ENCODE measurements at regions not wholly inside any gene's neighbourhood (a gene's known extent, or its start where the extent isn't known, plus 50 kb on each side); places are given as distances from the start of the nearest gene placed in this dataset.

DNA sequence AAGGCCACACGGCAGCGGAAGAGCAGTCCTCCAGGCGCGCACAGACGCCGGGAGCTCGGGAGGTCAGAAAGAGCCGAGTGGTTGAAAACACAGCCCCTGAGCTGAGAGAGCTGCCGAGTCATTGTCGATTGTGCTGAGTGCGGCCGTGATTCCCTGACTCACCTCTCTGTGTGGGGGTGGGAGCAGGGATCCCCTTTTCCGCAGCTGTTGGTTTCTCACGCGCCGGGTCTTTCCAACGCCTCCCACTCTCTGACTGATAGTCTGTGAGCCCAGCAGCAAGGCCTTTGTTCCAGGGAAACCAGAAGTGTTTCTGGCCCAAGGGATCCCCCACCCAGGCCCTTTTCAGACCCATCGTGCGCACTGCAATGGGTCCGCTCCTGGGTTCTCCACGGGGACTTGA is 97.3 kb downstream of the MRPL36 start:
- Mint-ChIP-seq H3K4me1 (ENCODE audit: insufficient read depth, unreplicated experiment) (no peaks in the 10 kb centered on the region), H3K27me3 (ENCODE audit: insufficient read depth, unreplicated experiment) (peaks cover 12% of the 10 kb centered on the region), H3K9me3 (ENCODE audit: unreplicated experiment) (peaks cover 8% of the 10 kb centered on the region), H3K36me3 (ENCODE audit: insufficient read depth, unreplicated experiment) (no peaks in the 10 kb centered on the region), H3K4me3 (ENCODE audit: unreplicated experiment) (no peak overlapping the region), H3K27ac (ENCODE audit: low read depth, unreplicated experiment) (no peak overlapping the region)
- CTCF ChIA-PET: no interaction called here
- POLR2A ChIA-PET: no interaction called here
- TF ChIP-seq, protein P1, sequence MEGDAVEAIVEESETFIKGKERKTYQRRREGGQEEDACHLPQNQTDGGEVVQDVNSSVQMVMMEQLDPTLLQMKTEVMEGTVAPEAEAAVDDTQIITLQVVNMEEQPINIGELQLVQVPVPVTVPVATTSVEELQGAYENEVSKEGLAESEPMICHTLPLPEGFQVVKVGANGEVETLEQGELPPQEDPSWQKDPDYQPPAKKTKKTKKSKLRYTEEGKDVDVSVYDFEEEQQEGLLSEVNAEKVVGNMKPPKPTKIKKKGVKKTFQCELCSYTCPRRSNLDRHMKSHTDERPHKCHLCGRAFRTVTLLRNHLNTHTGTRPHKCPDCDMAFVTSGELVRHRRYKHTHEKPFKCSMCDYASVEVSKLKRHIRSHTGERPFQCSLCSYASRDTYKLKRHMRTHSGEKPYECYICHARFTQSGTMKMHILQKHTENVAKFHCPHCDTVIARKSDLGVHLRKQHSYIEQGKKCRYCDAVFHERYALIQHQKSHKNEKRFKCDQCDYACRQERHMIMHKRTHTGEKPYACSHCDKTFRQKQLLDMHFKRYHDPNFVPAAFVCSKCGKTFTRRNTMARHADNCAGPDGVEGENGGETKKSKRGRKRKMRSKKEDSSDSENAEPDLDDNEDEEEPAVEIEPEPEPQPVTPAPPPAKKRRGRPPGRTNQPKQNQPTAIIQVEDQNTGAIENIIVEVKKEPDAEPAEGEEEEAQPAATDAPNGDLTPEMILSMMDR (IDR thresholded peaks at IDR 0.05; ENCODE audit: unreplicated experiment): no peak
- DNase-seq (ENCODE audit: unreplicated experiment): no peak
- intact Hi-C loops (cut with micrococcal nuclease): no loop called here
- no TSS peak for BruUV-seq (replicated peaks)

DNA sequence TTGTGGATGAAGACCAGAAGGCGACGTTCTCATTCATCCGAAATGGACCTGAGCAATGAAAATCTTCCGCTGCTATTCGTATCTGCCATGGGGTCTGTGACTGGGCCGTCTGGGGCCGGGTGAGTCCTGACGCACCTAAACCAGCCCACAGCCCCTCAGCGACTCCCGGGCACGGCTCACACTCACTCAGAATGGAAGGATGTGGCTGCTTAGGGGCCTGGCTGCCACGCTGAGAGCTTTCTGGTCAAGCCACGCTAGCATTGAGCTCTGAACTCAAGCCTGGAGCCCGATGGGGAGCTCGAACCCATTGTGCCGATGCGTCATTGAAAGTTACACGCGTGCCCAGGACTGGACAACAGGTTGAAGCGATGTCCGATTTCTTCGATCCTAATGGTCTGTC is 97.8 kb downstream of the MRPL36 start:
- peaks cover 16% of the 10 kb centered on the region for H3K27me3 Mint-ChIP-seq (ENCODE audit: insufficient read depth, unreplicated experiment)
- intact Hi-C loops (cut with micrococcal nuclease): no loop called here

GRCh38 chr5:1701216-1701864 is 98.3 kb downstream of the MRPL36 start:
- H3K4me3 Mint-ChIP-seq (ENCODE audit: unreplicated experiment): no peak overlapping the region

More for the DNA sequence above, 97.8 kb downstream of the MRPL36 start:
- Mint-ChIP-seq H3K36me3 (ENCODE audit: insufficient read depth, unreplicated experiment) (no peaks in the 10 kb centered on the region), H3K4me3 (ENCODE audit: unreplicated experiment) (no peak overlapping the region), H3K9me3 (ENCODE audit: unreplicated experiment) (peaks cover 8% of the 10 kb centered on the region), H3K27ac (ENCODE audit: low read depth, unreplicated experiment) (no peak overlapping the region), H3K4me1 (ENCODE audit: insufficient read depth, unreplicated experiment) (no peaks in the 10 kb centered on the region)
- CTCF ChIA-PET: no interaction called here
- POLR2A ChIA-PET: no interaction called here
- no peak for DNase-seq (ENCODE audit: unreplicated experiment)
- no TSS peak for BruUV-seq (replicated peaks)
- TF ChIP-seq, protein P1 (IDR thresholded peaks at IDR 0.05; ENCODE audit: unreplicated experiment): no peak

GRCh38 chr5:1699394-1699793 is 100.2 kb downstream of the MRPL36 start:
- no TSS peak for BruUV-seq (replicated peaks)
- Mint-ChIP-seq H3K4me1 (ENCODE audit: insufficient read depth, unreplicated experiment) (no peaks in the 10 kb centered on the region), H3K27me3 (ENCODE audit: insufficient read depth, unreplicated experiment) (peaks cover 31% of the 10 kb centered on the region), H3K27ac (ENCODE audit: low read depth, unreplicated experiment) (no peak overlapping the region), H3K9me3 (ENCODE audit: unreplicated experiment) (peaks cover 8% of the 10 kb centered on the region), H3K36me3 (ENCODE audit: insufficient read depth, unreplicated experiment) (no peaks in the 10 kb centered on the region), H3K4me3 (ENCODE audit: unreplicated experiment) (no peak overlapping the region)
- POLR2A ChIA-PET: no interaction called here
- CTCF ChIA-PET: no interaction called here
- TF ChIP-seq, protein P1 (IDR thresholded peaks at IDR 0.05; ENCODE audit: unreplicated experiment): no peak
- DNase-seq (ENCODE audit: unreplicated experiment): no peak
- intact Hi-C loops (cut with micrococcal nuclease): no loop called here

More at GRCh38 chr5:1701216-1701864, 98.3 kb downstream of the MRPL36 start:
- no peak for DNase-seq (ENCODE audit: unreplicated experiment)
- no peaks in the 10 kb centered on the region for H3K36me3 Mint-ChIP-seq (ENCODE audit: insufficient read depth, unreplicated experiment)
- BruUV-seq (replicated peaks): no TSS peak
- H3K27me3 Mint-ChIP-seq (ENCODE audit: insufficient read depth, unreplicated experiment): peaks cover 21% of the 10 kb centered on the region
- ChIA-PET CTCF (no interaction called here), POLR2A (interaction anchor here (0.7 kb wide), 1 partner anchor 628 kb away, joined by 4 read pairs; no protein-coding TSS in a partner anchor)
- TF ChIP-seq, protein P1 (IDR thresholded peaks at IDR 0.05; ENCODE audit: unreplicated experiment): no peak
- no peak overlapping the region for H3K27ac Mint-ChIP-seq (ENCODE audit: low read depth, unreplicated experiment)
- intact Hi-C loops (cut with micrococcal nuclease): no loop called here
- no peaks in the 10 kb centered on the region for H3K4me1 Mint-ChIP-seq (ENCODE audit: insufficient read depth, unreplicated experiment)
- H3K9me3 Mint-ChIP-seq (ENCODE audit: unreplicated experiment): peaks cover 8% of the 10 kb centered on the region

Measured in MCF 10A (cell line).